Stimulated activated naive B cell treated with anti-CD40 and anti-IgM and Interleukin-4, amounts not matched to agents 10 μg/mL and 1 μg/mL and 100 μg/mL, for 72 hours (primary cell): ENCODE measurements at regions not wholly inside any gene's neighbourhood (a gene's known extent, or its start where the extent isn't known, plus 50 kb on each side); places are given as distances from the start of the nearest gene placed in this dataset.
A peak's percentile ranks its signal among the peaks of the same experiment; 100 is the strongest.

Experiments used
- ATAC-seq, 2 donors: fragments of 150-1000 bp; cut with Tn5 transposase; replicated peaks; 2 replicates each; pipeline ENCODE4 v1.10.0; 2021; ENCODE audit warnings: moderate library complexity in 1 of 2
- DNase-seq: peaks from one replicate; pipeline ENCODE4 v3.0.0; 2021
- H3K27ac Mint-ChIP-seq: one replicate; pipeline ENCODE4 v1.8.0; 2022; ENCODE audit warnings: mild to moderate bottlenecking, mixed read lengths
- H3K27me3 Mint-ChIP-seq, 2 donors: one replicate each; pipeline ENCODE4 v1.8.0; 2022; ENCODE audit warnings: mixed read lengths in 2 of 2
- H3K36me3 Mint-ChIP-seq, 2 donors: one replicate each; pipeline ENCODE4 v1.8.0; 2022; ENCODE audit warnings: mixed read lengths in 2 of 2, mild to moderate bottlenecking in 1 of 2
- H3K4me1 Mint-ChIP-seq, 2 donors: one replicate each; pipeline ENCODE4 v1.8.0; 2022; ENCODE audit warnings: mixed read lengths in 2 of 2, mild to moderate bottlenecking in 1 of 2
- H3K4me3 Mint-ChIP-seq, 2 donors: one replicate each; pipeline ENCODE4 v1.8.0; 2022; ENCODE audit warnings: mild to moderate bottlenecking in 2 of 2, mixed read lengths in 2 of 2, moderate library complexity in 1 of 2
- H3K9me3 Mint-ChIP-seq, 2 donors: one replicate each; pipeline ENCODE4 v1.8.0; 2022; ENCODE audit warnings: mixed read lengths in 2 of 2, mild to moderate bottlenecking in 1 of 2

- ATAC-seq (no peak), DNase-seq (no peak)
- no peaks in the 10 kb centered on the region for H3K36me3 Mint-ChIP-seq
- H3K4me3 Mint-ChIP-seq, result no peak overlapping the region
- H3K9me3 Mint-ChIP-seq, result peaks cover 0 to 2% of the 10 kb centered on the region in 2 donors
- H3K27me3 Mint-ChIP-seq, result peaks cover 0 to 12% of the 10 kb centered on the region in 2 donors
- no peak overlapping the region for H3K27ac Mint-ChIP-seq
- H3K4me1 Mint-ChIP-seq, result no peaks in the 10 kb centered on the region
Measured at GRCh38 chr14:54310851-54311228, 86.0 kb upstream of the CDKN3 start.

- Mint-ChIP-seq H3K36me3 (no peaks in the 10 kb centered on the region), H3K27me3 (peaks cover 0 to 12% of the 10 kb centered on the region in 2 donors), H3K27ac (no peak overlapping the region), H3K4me1 (peaks cover 2 to 6% of the 10 kb centered on the region in 2 donors), H3K9me3 (peaks cover 0 to 2% of the 10 kb centered on the region in 2 donors), H3K4me3 (no peak overlapping the region)
- no peak for DNase-seq
- ATAC-seq, result no peak
Measured at GRCh38 chr14:54312166-54312801, 84.5 kb upstream of the CDKN3 start.

- H3K4me1 Mint-ChIP-seq, result peaks cover 2 to 6% of the 10 kb centered on the region in 2 donors
- H3K36me3 Mint-ChIP-seq, result no peaks in the 10 kb centered on the region
- ATAC-seq, result no peak
- H3K4me3 Mint-ChIP-seq, result no peak overlapping the region
- DNase-seq, result no peak
- no peak overlapping the region for H3K27ac Mint-ChIP-seq
- H3K27me3 Mint-ChIP-seq, result peaks cover 0 to 12% of the 10 kb centered on the region in 2 donors
- H3K9me3 Mint-ChIP-seq, result peaks cover 0 to 2% of the 10 kb centered on the region in 2 donors
Measured at GRCh38 chr14:54314365-54315104, 82.3 kb upstream of the CDKN3 start.

- DNase-seq (no peak), ATAC-seq (no peak)
- no peak overlapping the region for H3K4me3 Mint-ChIP-seq
- peaks cover 0 to 8% of the 10 kb centered on the region in 2 donors for H3K27me3 Mint-ChIP-seq
- H3K4me1 Mint-ChIP-seq, result peaks cover 2 to 6% of the 10 kb centered on the region in 2 donors
- no peak overlapping the region for H3K27ac Mint-ChIP-seq
- H3K36me3 Mint-ChIP-seq, result no peaks in the 10 kb centered on the region
- H3K9me3 Mint-ChIP-seq, result peaks cover 0 to 2% of the 10 kb centered on the region in 2 donors
Measured at GRCh38 chr14:54316652-54317051, 80.2 kb upstream of the CDKN3 start.

GRCh38 chr14:54317391-54317790 is 79.4 kb upstream of the CDKN3 start:
- Mint-ChIP-seq H3K4me1 (peaks cover 2 to 6% of the 10 kb centered on the region in 2 donors), H3K27me3 (peaks cover 0 to 12% of the 10 kb centered on the region in 2 donors), H3K9me3 (peaks cover 0 to 2% of the 10 kb centered on the region in 2 donors), H3K36me3 (no peaks in the 10 kb centered on the region), H3K4me3 (no peak overlapping the region), H3K27ac (no peak overlapping the region)
- no peak for DNase-seq
- ATAC-seq, result no peak

- Mint-ChIP-seq H3K27ac (no peak overlapping the region), H3K4me3 (no peak overlapping the region), H3K36me3 (no peaks in the 10 kb centered on the region), H3K9me3 (no peaks in the 10 kb centered on the region), H3K27me3 (peaks cover 4 to 10% of the 10 kb centered on the region in 2 donors), H3K4me1 (no peaks in the 10 kb centered on the region)
- DNase-seq (no peak), ATAC-seq (no peak)
Measured at GRCh38 chr14:54322246-54322645, 74.6 kb upstream of the CDKN3 start.

GRCh38 chr14:54322701-54323337 is 74.0 kb upstream of the CDKN3 start:
- ATAC-seq, result no peak
- Mint-ChIP-seq H3K4me1 (no peaks in the 10 kb centered on the region), H3K4me3 (no peak overlapping the region), H3K27me3 (peaks cover 9 to 10% of the 10 kb centered on the region in 2 donors), H3K9me3 (no peaks in the 10 kb centered on the region), H3K36me3 (no peaks in the 10 kb centered on the region), H3K27ac (no peak overlapping the region)
- DNase-seq, result no peak

- peak in 1 of 2 donors; percentile 38 for ATAC-seq
- H3K27me3 Mint-ChIP-seq, result peaks cover 10 to 17% of the 10 kb centered on the region in 2 donors
- no peaks in the 10 kb centered on the region for H3K9me3 Mint-ChIP-seq
Measured at GRCh38 chr14:54325766-54326165, 71.0 kb upstream of the CDKN3 start.

GRCh38 chr14:54329082-54329695 is 67.6 kb upstream of the CDKN3 start:
- DNase-seq (no peak), ATAC-seq (peak; percentile 71 to 74)
- Mint-ChIP-seq H3K9me3 (no peaks in the 10 kb centered on the region), H3K4me1 (peaks cover 0 to 2% of the 10 kb centered on the region in 2 donors), H3K27me3 (peaks cover 10 to 22% of the 10 kb centered on the region in 2 donors), H3K36me3 (no peaks in the 10 kb centered on the region), H3K4me3 (no peak overlapping the region), H3K27ac (no peak overlapping the region)

More at GRCh38 chr14:54325766-54326165, 71.0 kb upstream of the CDKN3 start:
- no peaks in the 10 kb centered on the region for H3K36me3 Mint-ChIP-seq
- H3K27ac Mint-ChIP-seq, result no peak overlapping the region
- no peak overlapping the region for H3K4me3 Mint-ChIP-seq
- H3K4me1 Mint-ChIP-seq, result peaks cover 0 to 2% of the 10 kb centered on the region in 2 donors
- DNase-seq, result no peak

- ATAC-seq (no peak), DNase-seq (no peak)
- Mint-ChIP-seq H3K36me3 (no peaks in the 10 kb centered on the region), H3K4me3 (no peak overlapping the region), H3K27ac (no peak overlapping the region), H3K4me1 (peaks cover 0 to 2% of the 10 kb centered on the region in 2 donors), H3K9me3 (no peaks in the 10 kb centered on the region), H3K27me3 (peaks cover 10 to 22% of the 10 kb centered on the region in 2 donors)
Measured at GRCh38 chr14:54330876-54331275, 65.9 kb upstream of the CDKN3 start.

- peaks cover 9 to 21% of the 10 kb centered on the region in 2 donors for H3K27me3 Mint-ChIP-seq
- ATAC-seq, result no peak
- H3K9me3 Mint-ChIP-seq, result no peaks in the 10 kb centered on the region
Measured at GRCh38 chr14:54331516-54331915, 65.3 kb upstream of the CDKN3 start.

GRCh38 chr14:54332490-54332889 is 64.3 kb upstream of the CDKN3 start:
- H3K9me3 Mint-ChIP-seq, result no peaks in the 10 kb centered on the region
- no peaks in the 10 kb centered on the region for H3K36me3 Mint-ChIP-seq
- H3K27me3 Mint-ChIP-seq, result peaks cover 5 to 16% of the 10 kb centered on the region in 2 donors
- no peak overlapping the region for H3K4me3 Mint-ChIP-seq
- DNase-seq (no peak), ATAC-seq (no peak)
- no peak overlapping the region for H3K27ac Mint-ChIP-seq
- peaks cover 0 to 2% of the 10 kb centered on the region in 2 donors for H3K4me1 Mint-ChIP-seq

More at GRCh38 chr14:54331516-54331915, 65.3 kb upstream of the CDKN3 start:
- no peak for DNase-seq
- no peaks in the 10 kb centered on the region for H3K36me3 Mint-ChIP-seq
- no peak overlapping the region for H3K4me3 Mint-ChIP-seq
- peaks cover 0 to 2% of the 10 kb centered on the region in 2 donors for H3K4me1 Mint-ChIP-seq
- no peak overlapping the region for H3K27ac Mint-ChIP-seq

- ATAC-seq, result no peak
- Mint-ChIP-seq H3K9me3 (no peaks in the 10 kb centered on the region), H3K36me3 (no peaks in the 10 kb centered on the region), H3K27me3 (peaks cover 0 to 16% of the 10 kb centered on the region in 2 donors), H3K4me3 (no peak overlapping the region), H3K27ac (no peak overlapping the region), H3K4me1 (peaks cover 0 to 2% of the 10 kb centered on the region in 2 donors)
- DNase-seq, result no peak
Measured at GRCh38 chr14:54333511-54333910, 63.3 kb upstream of the CDKN3 start.

GRCh38 chr14:54335569-54336155 is 61.1 kb upstream of the CDKN3 start:
- no peak overlapping the region for H3K4me3 Mint-ChIP-seq
- ATAC-seq (no peak), DNase-seq (no peak)
- no peaks in the 10 kb centered on the region for H3K9me3 Mint-ChIP-seq
- H3K36me3 Mint-ChIP-seq, result no peaks in the 10 kb centered on the region
- peaks cover 0 to 8% of the 10 kb centered on the region in 2 donors for H3K27me3 Mint-ChIP-seq
- H3K4me1 Mint-ChIP-seq, result no peaks in the 10 kb centered on the region
- no peak overlapping the region for H3K27ac Mint-ChIP-seq
